GM10266 (cell line): ENCODE measurements at regions not wholly inside any gene's neighbourhood (a gene's known extent, or its start where the extent isn't known, plus 50 kb on each side); places are given as distances from the start of the nearest gene placed in this dataset.

Experiments used
- DNase-seq: peaks from one replicate; pipeline ENCODE4 v3.0.0; 2012; ENCODE audit errors: extremely low spot score
- TF ChIP-seq, protein P1 (sequence below): IDR thresholded peaks from 2 replicates; pipeline ENCODE4 v1.5.1; 2012; ENCODE audit warnings: mild to moderate bottlenecking, low read depth; ENCODE audit not compliant: control insufficient read depth, insufficient read depth; ENCODE audit errors: missing control alignments

GRCh38 chr7:106517508-106517907 lies 143.4 kb downstream of the CCDC71L start:
- TF ChIP-seq, protein P1, sequence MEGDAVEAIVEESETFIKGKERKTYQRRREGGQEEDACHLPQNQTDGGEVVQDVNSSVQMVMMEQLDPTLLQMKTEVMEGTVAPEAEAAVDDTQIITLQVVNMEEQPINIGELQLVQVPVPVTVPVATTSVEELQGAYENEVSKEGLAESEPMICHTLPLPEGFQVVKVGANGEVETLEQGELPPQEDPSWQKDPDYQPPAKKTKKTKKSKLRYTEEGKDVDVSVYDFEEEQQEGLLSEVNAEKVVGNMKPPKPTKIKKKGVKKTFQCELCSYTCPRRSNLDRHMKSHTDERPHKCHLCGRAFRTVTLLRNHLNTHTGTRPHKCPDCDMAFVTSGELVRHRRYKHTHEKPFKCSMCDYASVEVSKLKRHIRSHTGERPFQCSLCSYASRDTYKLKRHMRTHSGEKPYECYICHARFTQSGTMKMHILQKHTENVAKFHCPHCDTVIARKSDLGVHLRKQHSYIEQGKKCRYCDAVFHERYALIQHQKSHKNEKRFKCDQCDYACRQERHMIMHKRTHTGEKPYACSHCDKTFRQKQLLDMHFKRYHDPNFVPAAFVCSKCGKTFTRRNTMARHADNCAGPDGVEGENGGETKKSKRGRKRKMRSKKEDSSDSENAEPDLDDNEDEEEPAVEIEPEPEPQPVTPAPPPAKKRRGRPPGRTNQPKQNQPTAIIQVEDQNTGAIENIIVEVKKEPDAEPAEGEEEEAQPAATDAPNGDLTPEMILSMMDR, result no peak
- DNase-seq, result no peak

GRCh38 chr7:106515321-106515720 lies 145.6 kb downstream of the CCDC71L start:
- no peak for DNase-seq
- TF ChIP-seq, protein P1, result no peak

- DNase-seq, result no peak
- TF ChIP-seq, protein P1, result no peak
Measured at GRCh38 chr7:106514881-106515280, 146.1 kb downstream of the CCDC71L start.

DNA sequence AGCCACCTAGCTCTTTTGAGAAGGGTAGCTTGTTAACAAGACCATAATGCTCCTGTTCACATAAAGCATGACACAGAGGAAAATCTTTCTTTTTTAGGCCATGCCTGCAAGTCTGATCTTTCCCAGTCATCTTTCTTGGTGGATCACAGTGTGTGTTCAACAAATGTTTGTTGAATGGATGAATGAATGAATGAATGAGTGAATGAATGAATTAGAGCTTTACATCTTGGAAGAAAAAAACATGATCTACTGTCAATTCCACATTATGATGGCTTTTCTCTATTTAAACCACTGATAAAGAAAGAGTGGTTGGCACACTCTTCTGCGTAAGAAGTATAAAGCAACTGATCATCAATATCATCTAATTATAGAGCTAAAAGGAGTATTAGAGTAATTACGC lies 148.7 kb downstream of the CCDC71L start:
- DNase-seq, result no peak
- TF ChIP-seq, protein P1, result no peak

GRCh38 chr7:106504645-106505044 lies 156.3 kb downstream of the CCDC71L start:
- TF ChIP-seq, protein P1, result no peak
- no peak for DNase-seq

- TF ChIP-seq, protein P1, result no peak
- DNase-seq, result no peak
Measured at GRCh38 chr7:106504207-106504606, 156.8 kb downstream of the CCDC71L start.

DNA sequence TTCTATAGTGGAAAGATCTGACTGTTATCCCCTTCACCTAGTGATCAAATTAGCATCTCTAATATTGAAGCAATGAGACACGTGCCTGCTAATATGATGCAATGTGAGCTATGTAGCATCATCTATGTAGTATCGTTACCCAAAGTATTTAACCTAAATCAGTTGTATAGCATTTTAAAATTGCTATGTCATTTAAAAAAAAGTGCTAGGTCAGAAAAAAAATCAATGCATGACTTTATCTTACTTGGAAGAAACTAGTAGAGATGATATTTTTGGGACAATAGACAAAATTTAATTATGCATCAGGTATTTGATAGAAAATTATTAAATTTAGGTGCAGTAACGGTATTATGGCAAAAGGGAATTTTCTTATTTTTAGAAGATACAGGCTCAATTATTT lies 157.3 kb downstream of the CCDC71L start:
- DNase-seq, result no peak
- TF ChIP-seq, protein P1, result no peak
